Liver (tissue), 8 donors: ENCODE measurements at regions not wholly inside any gene's neighbourhood (a gene's known extent, or its start where the extent isn't known, plus 50 kb on each side); places are given as distances from the start of the nearest gene placed in this dataset.

Experiments used
- DNase-seq: peaks from one replicate; pipeline ENCODE4 v3.0.0-alpha.2; 2017; ENCODE audit warnings: low spot score
- H3K27ac ChIP-seq, 2 donors: one replicate each; pipeline ENCODE4 v1.7.0; 2013; ENCODE audit warnings: inconsistent platforms in 2 of 2, low read length in 2 of 2, control low read depth in 1 of 2, low read depth in 1 of 2, mild to moderate bottlenecking in 1 of 2
- H3K27me3 ChIP-seq, 4 donors: one replicate each; pipeline versions ENCODE4 v1.6.1 to v1.7.0; 2013; ENCODE audit warnings: low read length in 3 of 4, inconsistent platforms in 1 of 4, mild to moderate bottlenecking in 1 of 4, moderate library complexity in 1 of 4; ENCODE audit not compliant: control insufficient read depth in 4 of 4, insufficient read depth in 4 of 4
- H3K36me3 ChIP-seq, 4 donors: one replicate each; pipeline versions ENCODE4 v1.6.1 to v1.7.0; 2013; ENCODE audit warnings: low read length in 3 of 4, mild to moderate bottlenecking in 3 of 4, low read depth in 1 of 4, moderate library complexity in 1 of 4; ENCODE audit not compliant: control insufficient read depth in 4 of 4, insufficient read depth in 3 of 4
- H3K4me1 ChIP-seq, 4 donors: one replicate each; pipeline versions ENCODE4 v1.6.1 to v1.7.0; 2013; ENCODE audit warnings: low read length in 3 of 4, mild to moderate bottlenecking in 3 of 4, moderate library complexity in 1 of 4; ENCODE audit not compliant: control insufficient read depth in 4 of 4, insufficient read depth in 4 of 4
- H3K4me3 ChIP-seq, 3 donors: one replicate each; pipeline versions ENCODE4 v1.6.1 to v1.7.0; 2013; ENCODE audit warnings: low read length in 3 of 3, control low read depth in 1 of 3, low read depth in 1 of 3, mild to moderate bottlenecking in 1 of 3
- H3K9ac ChIP-seq, 2 donors: one replicate each; pipeline ENCODE4 v1.7.0; 2013; ENCODE audit warnings: low read length in 2 of 2, mild to moderate bottlenecking in 2 of 2, moderate library complexity in 2 of 2, control low read depth in 1 of 2, low read depth in 1 of 2
- H3K9me3 ChIP-seq, 4 donors: one replicate each; pipeline versions ENCODE4 v1.6.1 to v1.7.0; 2013; ENCODE audit warnings: low read length in 3 of 4; ENCODE audit not compliant: control insufficient read depth in 4 of 4
- ATF3 ChIP-seq: IDR thresholded peaks from 2 replicates; pipeline ENCODE4 v1.6.1; 2016; ENCODE audit warnings: antibody characterized with exemption
- CTCF ChIP-seq: fragments of 150-350 bp; IDR thresholded peaks from 2 replicates; pipeline ENCODE4 v1.5.1; 2017; ENCODE audit warnings: improper control_type of control experiment, low read depth, low read length; ENCODE audit not compliant: missing input control
- EGR1 ChIP-seq, 2 donors: IDR thresholded peaks; 2 replicates each; pipeline ENCODE4 v1.6.1; 2016 to 2018; ENCODE audit warnings: antibody characterized with exemption in 2 of 2, low read depth in 2 of 2
- FOXA1 ChIP-seq: IDR thresholded peaks from 2 replicates; pipeline ENCODE4 v1.6.1; 2016; ENCODE audit warnings: antibody characterized with exemption
- FOXA2 ChIP-seq: IDR thresholded peaks from 2 replicates; pipeline ENCODE4 v1.6.1; 2016; ENCODE audit warnings: antibody characterized with exemption
- GABPA ChIP-seq, 2 donors: IDR thresholded peaks in 1 of 2; conservative IDR thresholded peaks in 1 of 2; 2 replicates each; pipeline ENCODE4 v1.6.1; 2016; ENCODE audit warnings: antibody characterized with exemption in 2 of 2, mild to moderate bottlenecking in 1 of 2, moderate library complexity in 1 of 2
- HNF4A ChIP-seq, 2 donors: conservative IDR thresholded peaks; 2 replicates each; pipeline ENCODE4 v1.6.1; 2016; ENCODE audit warnings: antibody characterized with exemption in 2 of 2, mild to moderate bottlenecking in 2 of 2
- HNF4G ChIP-seq: IDR thresholded peaks from 2 replicates; pipeline ENCODE4 v1.6.1; 2016; ENCODE audit warnings: antibody characterized with exemption
- JUND ChIP-seq, 2 donors: IDR thresholded peaks; 2 replicates each; pipeline ENCODE4 v1.6.1; 2016; ENCODE audit warnings: antibody characterized with exemption in 2 of 2
- RAD21 ChIP-seq, 2 donors: IDR thresholded peaks; 2 replicates each; pipeline ENCODE4 v1.6.1; 2016; ENCODE audit warnings: antibody characterized with exemption in 2 of 2, mild to moderate bottlenecking in 2 of 2
- REST ChIP-seq: IDR thresholded peaks from 2 replicates; pipeline ENCODE4 v1.6.1; 2016; ENCODE audit warnings: antibody characterized with exemption, mild to moderate bottlenecking
- RXRA ChIP-seq, 2 donors: IDR thresholded peaks; 2 replicates each; pipeline ENCODE4 v1.6.1; 2017 to 2018; ENCODE audit warnings: antibody characterized with exemption in 2 of 2, mild to moderate bottlenecking in 1 of 2
- SP1 ChIP-seq: IDR thresholded peaks from 2 replicates; pipeline ENCODE4 v1.6.1; 2018; ENCODE audit warnings: antibody characterized with exemption, mild to moderate bottlenecking
- TAF1 ChIP-seq: conservative IDR thresholded peaks from 2 replicates; pipeline ENCODE4 v1.6.1; 2016; ENCODE audit warnings: antibody characterized with exemption, mild to moderate bottlenecking
- YY1 ChIP-seq: IDR thresholded peaks from 2 replicates; pipeline ENCODE4 v1.6.1; 2016; ENCODE audit warnings: antibody characterized with exemption, mild to moderate bottlenecking
- ZBTB33 ChIP-seq: IDR thresholded peaks from 2 replicates; pipeline ENCODE4 v1.6.1; 2016; ENCODE audit warnings: antibody characterized with exemption
- WGBS: extraction: QIAGEN DNeasy Blood & Tissue Kit; methylation state at CpG from one replicate; pipeline ENCODE4 v1.1.7; 2013; 5-methylcytosine and 5-hydroxymethylcytosine counted together
- TF ChIP-seq, protein P1 (sequence below): IDR thresholded peaks from 2 replicates; pipeline ENCODE4 v1.6.1; 2016; ENCODE audit warnings: antibody characterized with exemption
- donor health status: healthy.
- donor health status: healthy.
- donor health status: healthy.
- donor health status: healthy.
- donor health status: healthy.

DNA sequence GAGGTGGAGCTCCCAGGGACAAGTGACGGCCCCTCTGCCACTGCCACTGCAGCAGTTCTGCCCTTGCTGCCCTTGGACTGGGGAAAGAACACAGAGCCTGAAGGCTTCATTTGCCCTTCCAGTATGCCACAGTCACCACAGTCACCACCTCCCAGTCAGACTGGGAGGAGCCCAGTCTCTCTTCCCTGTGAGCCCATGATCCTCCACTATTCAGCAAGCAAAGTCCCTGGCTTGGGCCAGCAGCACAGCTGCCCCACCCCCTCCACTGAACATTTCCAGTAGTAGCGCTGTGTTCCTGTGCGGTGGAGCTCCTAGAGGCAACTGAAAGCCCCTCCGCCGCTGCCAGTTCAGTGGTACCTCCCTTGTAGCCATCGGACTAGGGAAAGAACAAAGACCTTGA lies 329.4 kb downstream of the MAN2A1 start:
- no peak overlapping the region for H3K27ac ChIP-seq
- H3K4me3 ChIP-seq: no peak overlapping the region
- H3K9ac ChIP-seq: no peak overlapping the region
- H3K4me1 ChIP-seq: peaks cover 0 to 11% (median 0%) of the 10 kb centered on the region in 4 donors
- no peaks in the 10 kb centered on the region for H3K36me3 ChIP-seq
- no peak for DNase-seq
- peaks cover 0 to 2% (median 0%) of the 10 kb centered on the region in 4 donors for H3K9me3 ChIP-seq
- 97% methylated on average over 6 of the region's 6 CpGs for WGBS
- no peaks in the 10 kb centered on the region for H3K27me3 ChIP-seq
- TF ChIP-seq ATF3 (no peak), REST (no peak), SP1 (no peak), ZBTB33 (no peak), HNF4G (no peak), EGR1 (IDR thresholded peaks at IDR 0.05; ENCODE audit: low read depth in 2 of 2) (no peak), TAF1 (no peak), GABPA (IDR thresholded peaks at IDR 0.05 in 1 of 2, conservative IDR thresholded peaks at IDR 0.05 in 1 of 2) (no peak), YY1 (no peak), RAD21 (IDR thresholded peaks at IDR 0.05) (no peak), FOXA2 (no peak), HNF4A (conservative IDR thresholded peaks at IDR 0.05) (no peak), CTCF (no peak), JUND (IDR thresholded peaks at IDR 0.05) (no peak), FOXA1 (no peak), RXRA (IDR thresholded peaks at IDR 0.05) (no peak)
- TF ChIP-seq, protein P1, sequence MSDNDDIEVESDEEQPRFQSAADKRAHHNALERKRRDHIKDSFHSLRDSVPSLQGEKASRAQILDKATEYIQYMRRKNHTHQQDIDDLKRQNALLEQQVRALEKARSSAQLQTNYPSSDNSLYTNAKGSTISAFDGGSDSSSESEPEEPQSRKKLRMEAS: no peak

DNA sequence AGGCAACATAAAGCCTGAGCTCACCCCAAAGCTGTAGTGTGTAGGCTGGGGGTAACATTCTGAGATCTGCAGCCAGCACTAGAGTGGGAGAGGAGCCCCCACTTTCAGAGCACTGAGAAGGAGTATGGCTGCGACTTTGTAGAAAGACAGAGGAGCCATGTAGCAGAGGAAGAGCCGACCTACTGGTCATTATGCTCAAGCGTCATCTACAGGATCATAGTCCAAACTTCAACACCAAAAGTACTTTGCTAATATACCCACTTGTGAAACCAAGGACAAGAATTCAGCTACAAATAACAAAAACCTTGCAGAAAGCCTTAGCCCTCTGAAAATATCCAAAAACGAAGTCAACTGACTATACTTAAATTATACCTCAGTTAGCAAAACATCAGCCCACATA lies 330.1 kb downstream of the MAN2A1 start:
- Histone ChIP-seq H3K36me3 (no peaks in the 10 kb centered on the region), H3K27me3 (no peaks in the 10 kb centered on the region), H3K9ac (no peak overlapping the region), H3K27ac (no peak overlapping the region), H3K9me3 (peaks cover 0 to 2% (median 0%) of the 10 kb centered on the region in 4 donors), H3K4me3 (no peak overlapping the region), H3K4me1 (peaks cover 0 to 11% (median 0%) of the 10 kb centered on the region in 4 donors)
- 55% methylated on average over 4 of the region's 4 CpGs for WGBS
- TF ChIP-seq RAD21 (IDR thresholded peaks at IDR 0.05) (peak; percentile 65 to 66), HNF4A (conservative IDR thresholded peaks at IDR 0.05) (peak; percentile 79 to 87), RXRA (IDR thresholded peaks at IDR 0.05) (peak in 1 of 2 donors; percentile 35), SP1 (peak; percentile 59), YY1 (peak; percentile 28), FOXA2 (no peak), HNF4G (peak; percentile 53), ZBTB33 (no peak)
- no peak for DNase-seq
